K562 (cell line): ENCODE measurements at regions not wholly inside any gene's neighbourhood (a gene's known extent, or its start where the extent isn't known, plus 50 kb on each side); places are given as distances from the start of the nearest gene placed in this dataset.

Experiments
- CBX1 ChIP-seq: sonication (generic); IDR thresholded peaks from 2 replicates; pipeline ENCODE4 v1.6.1; 2016; ENCODE audit warnings: antibody characterized with exemption, low read depth, mild to moderate bottlenecking
- CTBP1 ChIP-seq: fragments of 450-650 bp; IDR thresholded peaks from 2 replicates; pipeline ENCODE4 v1.6.1; 2016; ENCODE audit warnings: borderline replicate concordance
- DMBX1 ChIP-seq: fragments of 250-450 bp; sonication (Bioruptor Pico); IDR thresholded peaks from 2 replicates; pipeline ENCODE4 v1.8.0; 2022; ENCODE audit warnings: inconsistent platforms, mild to moderate bottlenecking, moderate library complexity, borderline replicate concordance
- ELF4 ChIP-seq: fragments of 450-650 bp; formaldehyde crosslinking; IDR thresholded peaks from 2 replicates; pipeline ENCODE4 v1.4.0; 2022; ENCODE audit warnings: missing genetic modification characterization
- EZH2 ChIP-seq: IDR thresholded peaks from 2 replicates; pipeline ENCODE4 v1.6.1; 2012; ENCODE audit warnings: low read depth, mild to moderate bottlenecking, inconsistent platforms, low read length, borderline replicate concordance
- JUND ChIP-seq, 2 experiments: IDR thresholded peaks; 2 replicates in 1 of 2; 3 replicates in 1 of 2; pipeline ENCODE4 v1.6.1; 2011; ENCODE audit warnings: borderline replicate concordance in 2 of 2, low read depth in 2 of 2, low read length in 2 of 2, improper control_type of control experiment in 1 of 2, missing biosample characterization in 1 of 2, missing genetic modification characterization in 1 of 2, missing genetic modification reagents in 1 of 2
- MBD2 ChIP-seq: sonication (generic); IDR thresholded peaks from 2 replicates; pipeline ENCODE4 v1.6.1; 2016; ENCODE audit warnings: low read depth, borderline replicate concordance
- SLC30A9 ChIP-seq: fragments of 250-450 bp; sonication (Bioruptor Pico); IDR thresholded peaks from 2 replicates; pipeline ENCODE4 v1.8.0; 2022; ENCODE audit warnings: mild to moderate bottlenecking, moderate library complexity
- ZNF146 ChIP-seq: IDR thresholded peaks from one replicate; pipeline ENCODE4 v1.6.1; 2018; ENCODE audit warnings: missing compliant biosample characterization; ENCODE audit not compliant: unreplicated experiment
- ZNF764 ChIP-seq: fragments of 250-450 bp; sonication (Bioruptor Pico); IDR thresholded peaks from 2 replicates; pipeline ENCODE4 v1.4.0; 2020; ENCODE audit warnings: low read depth, mild to moderate bottlenecking, moderate library complexity
- TF ChIP-seq, protein P1 (sequence below): fragments of 200-800 bp; sonication (Bioruptor generic); IDR thresholded peaks from 2 replicates; pipeline ENCODE4 v1.6.1; 2016; ENCODE audit warnings: missing genetic modification characterization, missing compliant biosample characterization
- TF ChIP-seq, protein P2 (sequence below): fragments of 250-450 bp; sonication (Bioruptor Pico); IDR thresholded peaks from 2 replicates; pipeline ENCODE4 v1.5.0; 2022; ENCODE audit warnings: mild to moderate bottlenecking
- TF ChIP-seq, protein P3 (sequence below): fragments of 200-800 bp; sonication (Bioruptor generic); IDR thresholded peaks from 2 replicates; pipeline ENCODE4 v1.6.1; 2017; ENCODE audit warnings: missing genetic modification characterization, missing compliant biosample characterization
- TF ChIP-seq, protein P4 (sequence below): fragments of 450-650 bp; formaldehyde crosslinking; IDR thresholded peaks from 2 replicates; pipeline ENCODE4 v1.4.0; 2022; ENCODE audit warnings: missing genetic modification characterization
- TF ChIP-seq, protein P5 (sequence below), 3 experiments: IDR thresholded peaks in 2 of 3; conservative IDR thresholded peaks in 1 of 3; 2 replicates each; pipeline ENCODE4 v1.5.1; 2011 to 2012; ENCODE audit warnings: low read length in 3 of 3, mild to moderate bottlenecking in 3 of 3, control low read depth in 2 of 3, improper control_type of control experiment in 1 of 3, inconsistent platforms in 1 of 3, low read depth in 1 of 3, mixed read lengths in 1 of 3, moderate library complexity in 1 of 3; ENCODE audit not compliant: insufficient read depth in 2 of 3

DNA sequence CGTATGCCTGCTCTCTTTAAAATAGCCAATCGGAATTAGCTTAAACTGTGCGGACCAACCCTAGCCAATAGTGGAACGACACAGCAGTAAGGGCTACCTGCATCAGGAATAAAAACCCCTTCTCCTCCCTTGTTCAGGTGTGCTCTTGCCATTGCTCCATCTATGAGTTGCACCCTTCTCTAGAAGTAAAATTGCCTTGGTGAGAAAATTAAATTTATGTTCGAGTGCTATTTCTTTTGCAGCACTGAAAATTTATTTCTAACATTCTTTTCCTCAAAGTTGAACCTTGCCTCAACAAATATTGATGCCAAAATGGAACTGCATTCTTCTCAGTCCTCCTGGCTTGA, 102.5 kb upstream of the SHB start (continued):
- TF ChIP-seq, protein P1, sequence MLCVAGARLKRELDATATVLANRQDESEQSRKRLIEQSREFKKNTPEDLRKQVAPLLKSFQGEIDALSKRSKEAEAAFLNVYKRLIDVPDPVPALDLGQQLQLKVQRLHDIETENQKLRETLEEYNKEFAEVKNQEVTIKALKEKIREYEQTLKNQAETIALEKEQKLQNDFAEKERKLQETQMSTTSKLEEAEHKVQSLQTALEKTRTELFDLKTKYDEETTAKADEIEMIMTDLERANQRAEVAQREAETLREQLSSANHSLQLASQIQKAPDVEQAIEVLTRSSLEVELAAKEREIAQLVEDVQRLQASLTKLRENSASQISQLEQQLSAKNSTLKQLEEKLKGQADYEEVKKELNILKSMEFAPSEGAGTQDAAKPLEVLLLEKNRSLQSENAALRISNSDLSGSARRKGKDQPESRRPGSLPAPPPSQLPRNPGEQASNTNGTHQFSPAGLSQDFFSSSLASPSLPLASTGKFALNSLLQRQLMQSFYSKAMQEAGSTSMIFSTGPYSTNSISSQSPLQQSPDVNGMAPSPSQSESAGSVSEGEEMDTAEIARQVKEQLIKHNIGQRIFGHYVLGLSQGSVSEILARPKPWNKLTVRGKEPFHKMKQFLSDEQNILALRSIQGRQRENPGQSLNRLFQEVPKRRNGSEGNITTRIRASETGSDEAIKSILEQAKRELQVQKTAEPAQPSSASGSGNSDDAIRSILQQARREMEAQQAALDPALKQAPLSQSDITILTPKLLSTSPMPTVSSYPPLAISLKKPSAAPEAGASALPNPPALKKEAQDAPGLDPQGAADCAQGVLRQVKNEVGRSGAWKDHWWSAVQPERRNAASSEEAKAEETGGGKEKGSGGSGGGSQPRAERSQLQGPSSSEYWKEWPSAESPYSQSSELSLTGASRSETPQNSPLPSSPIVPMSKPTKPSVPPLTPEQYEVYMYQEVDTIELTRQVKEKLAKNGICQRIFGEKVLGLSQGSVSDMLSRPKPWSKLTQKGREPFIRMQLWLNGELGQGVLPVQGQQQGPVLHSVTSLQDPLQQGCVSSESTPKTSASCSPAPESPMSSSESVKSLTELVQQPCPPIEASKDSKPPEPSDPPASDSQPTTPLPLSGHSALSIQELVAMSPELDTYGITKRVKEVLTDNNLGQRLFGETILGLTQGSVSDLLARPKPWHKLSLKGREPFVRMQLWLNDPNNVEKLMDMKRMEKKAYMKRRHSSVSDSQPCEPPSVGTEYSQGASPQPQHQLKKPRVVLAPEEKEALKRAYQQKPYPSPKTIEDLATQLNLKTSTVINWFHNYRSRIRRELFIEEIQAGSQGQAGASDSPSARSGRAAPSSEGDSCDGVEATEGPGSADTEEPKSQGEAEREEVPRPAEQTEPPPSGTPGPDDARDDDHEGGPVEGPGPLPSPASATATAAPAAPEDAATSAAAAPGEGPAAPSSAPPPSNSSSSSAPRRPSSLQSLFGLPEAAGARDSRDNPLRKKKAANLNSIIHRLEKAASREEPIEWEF, result no peak
- no peak for TF ChIP-seq ZNF764
- 0 out of 2 replicates have a peak, but pooled peaks have one; percentile 1 for TF ChIP-seq CTBP1
- TF ChIP-seq, protein P2, sequence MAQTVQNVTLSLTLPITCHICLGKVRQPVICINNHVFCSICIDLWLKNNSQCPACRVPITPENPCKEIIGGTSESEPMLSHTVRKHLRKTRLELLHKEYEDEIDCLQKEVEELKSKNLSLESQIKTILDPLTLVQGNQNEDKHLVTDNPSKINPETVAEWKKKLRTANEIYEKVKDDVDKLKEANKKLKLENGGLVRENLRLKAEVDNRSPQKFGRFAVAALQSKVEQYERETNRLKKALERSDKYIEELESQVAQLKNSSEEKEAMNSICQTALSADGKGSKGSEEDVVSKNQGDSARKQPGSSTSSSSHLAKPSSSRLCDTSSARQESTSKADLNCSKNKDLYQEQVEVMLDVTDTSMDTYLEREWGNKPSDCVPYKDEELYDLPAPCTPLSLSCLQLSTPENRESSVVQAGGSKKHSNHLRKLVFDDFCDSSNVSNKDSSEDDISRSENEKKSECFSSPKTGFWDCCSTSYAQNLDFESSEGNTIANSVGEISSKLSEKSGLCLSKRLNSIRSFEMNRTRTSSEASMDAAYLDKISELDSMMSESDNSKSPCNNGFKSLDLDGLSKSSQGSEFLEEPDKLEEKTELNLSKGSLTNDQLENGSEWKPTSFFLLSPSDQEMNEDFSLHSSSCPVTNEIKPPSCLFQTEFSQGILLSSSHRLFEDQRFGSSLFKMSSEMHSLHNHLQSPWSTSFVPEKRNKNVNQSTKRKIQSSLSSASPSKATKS (CRISPR knock-in tag), result 0 out of 2 replicates have a peak, but pooled peaks have one; percentile 6
- TF ChIP-seq, protein P3, sequence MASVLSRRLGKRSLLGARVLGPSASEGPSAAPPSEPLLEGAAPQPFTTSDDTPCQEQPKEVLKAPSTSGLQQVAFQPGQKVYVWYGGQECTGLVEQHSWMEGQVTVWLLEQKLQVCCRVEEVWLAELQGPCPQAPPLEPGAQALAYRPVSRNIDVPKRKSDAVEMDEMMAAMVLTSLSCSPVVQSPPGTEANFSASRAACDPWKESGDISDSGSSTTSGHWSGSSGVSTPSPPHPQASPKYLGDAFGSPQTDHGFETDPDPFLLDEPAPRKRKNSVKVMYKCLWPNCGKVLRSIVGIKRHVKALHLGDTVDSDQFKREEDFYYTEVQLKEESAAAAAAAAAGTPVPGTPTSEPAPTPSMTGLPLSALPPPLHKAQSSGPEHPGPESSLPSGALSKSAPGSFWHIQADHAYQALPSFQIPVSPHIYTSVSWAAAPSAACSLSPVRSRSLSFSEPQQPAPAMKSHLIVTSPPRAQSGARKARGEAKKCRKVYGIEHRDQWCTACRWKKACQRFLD, result peak; percentile 53; the same call in 1 of the 2 replicates
- TF ChIP-seq CBX1, result no peak
- no peak; the same call in 1 of the 2 replicates for TF ChIP-seq JUND (IDR thresholded peaks at IDR 0.05; ENCODE audit: borderline replicate concordance, low read depth, low read length)
- 0 out of 3 replicates have a peak, but pooled peaks have one; percentile 7 for TF ChIP-seq JUND (tag; IDR thresholded peaks at IDR 0.05; ENCODE audit: borderline replicate concordance, low read depth, low read length)
- TF ChIP-seq, protein P4, sequence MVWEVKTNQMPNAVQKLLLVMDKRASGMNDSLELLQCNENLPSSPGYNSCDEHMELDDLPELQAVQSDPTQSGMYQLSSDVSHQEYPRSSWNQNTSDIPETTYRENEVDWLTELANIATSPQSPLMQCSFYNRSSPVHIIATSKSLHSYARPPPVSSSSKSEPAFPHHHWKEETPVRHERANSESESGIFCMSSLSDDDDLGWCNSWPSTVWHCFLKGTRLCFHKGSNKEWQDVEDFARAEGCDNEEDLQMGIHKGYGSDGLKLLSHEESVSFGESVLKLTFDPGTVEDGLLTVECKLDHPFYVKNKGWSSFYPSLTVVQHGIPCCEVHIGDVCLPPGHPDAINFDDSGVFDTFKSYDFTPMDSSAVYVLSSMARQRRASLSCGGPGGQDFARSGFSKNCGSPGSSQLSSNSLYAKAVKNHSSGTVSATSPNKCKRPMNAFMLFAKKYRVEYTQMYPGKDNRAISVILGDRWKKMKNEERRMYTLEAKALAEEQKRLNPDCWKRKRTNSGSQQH (CRISPR knock-in tag), result 0 out of 2 replicates have a peak, but pooled peaks have one; percentile 7
- peak; percentile 28; the same call in 1 of the 2 replicates for TF ChIP-seq DMBX1
- TF ChIP-seq, protein P5, sequence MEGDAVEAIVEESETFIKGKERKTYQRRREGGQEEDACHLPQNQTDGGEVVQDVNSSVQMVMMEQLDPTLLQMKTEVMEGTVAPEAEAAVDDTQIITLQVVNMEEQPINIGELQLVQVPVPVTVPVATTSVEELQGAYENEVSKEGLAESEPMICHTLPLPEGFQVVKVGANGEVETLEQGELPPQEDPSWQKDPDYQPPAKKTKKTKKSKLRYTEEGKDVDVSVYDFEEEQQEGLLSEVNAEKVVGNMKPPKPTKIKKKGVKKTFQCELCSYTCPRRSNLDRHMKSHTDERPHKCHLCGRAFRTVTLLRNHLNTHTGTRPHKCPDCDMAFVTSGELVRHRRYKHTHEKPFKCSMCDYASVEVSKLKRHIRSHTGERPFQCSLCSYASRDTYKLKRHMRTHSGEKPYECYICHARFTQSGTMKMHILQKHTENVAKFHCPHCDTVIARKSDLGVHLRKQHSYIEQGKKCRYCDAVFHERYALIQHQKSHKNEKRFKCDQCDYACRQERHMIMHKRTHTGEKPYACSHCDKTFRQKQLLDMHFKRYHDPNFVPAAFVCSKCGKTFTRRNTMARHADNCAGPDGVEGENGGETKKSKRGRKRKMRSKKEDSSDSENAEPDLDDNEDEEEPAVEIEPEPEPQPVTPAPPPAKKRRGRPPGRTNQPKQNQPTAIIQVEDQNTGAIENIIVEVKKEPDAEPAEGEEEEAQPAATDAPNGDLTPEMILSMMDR (IDR thresholded peaks at IDR 0.05 in 2 of 3, conservative IDR thresholded peaks at IDR 0.05 in 1 of 3; ENCODE audit: insufficient read depth in 2 of 3, low read depth in 1 of 3, low read length in 3 of 3), result no peak
- no peak for TF ChIP-seq MBD2
- TF ChIP-seq ZNF146 (CRISPR knock-in tag), result no peak
- TF ChIP-seq ELF4, result 0 out of 2 replicates have a peak, but pooled peaks have one; percentile 6
- TF ChIP-seq SLC30A9 (CRISPR knock-in tag), result no peak
- TF ChIP-seq EZH2, result no peak
